ENCODE measurements at regions not wholly inside any gene's neighbourhood (a gene's known extent, or its start where the extent isn't known, plus 50 kb on each side); places are given as distances from the start of the nearest gene placed in this dataset.

GRCh38 chr6:23633996-23634395, 492.0 kb upstream of the NRSN1 start:
- H3F3A ChIP-seq (ENCODE audit: low read depth) = no peaks in the 10 kb centered on the region

GRCh38 chr6:23635150-23635549, 490.9 kb upstream of the NRSN1 start:
- Histone ChIP-seq H2AFZ (ENCODE audit: low read length) (no peak overlapping the region), H3K4me2 (ENCODE audit: low read depth, low read length, poor library complexity, severe bottlenecking) (no peak overlapping the region), H3F3A (ENCODE audit: low read depth) (no peaks in the 10 kb centered on the region), H3K4me3 (ENCODE audit: low read length, poor library complexity, severe bottlenecking) (no peak overlapping the region), H4K20me1 (ENCODE audit: insufficient read depth, low read length, poor library complexity, severe bottlenecking) (no peaks in the 10 kb centered on the region), H3K9me2 (replicated peaks; ENCODE audit: low read depth, low read length) (no peaks in the 10 kb centered on the region), H3K36me3 (ENCODE audit: insufficient read depth, low read length) (no peaks in the 10 kb centered on the region), H3K79me2 (ENCODE audit: insufficient read depth, low read length) (no peaks in the 10 kb centered on the region), H3K9ac (ENCODE audit: low read depth, low read length, poor library complexity, severe bottlenecking) (no peak overlapping the region), H3K9me3 (ENCODE audit: insufficient read depth, low read depth, low read length) (no peaks in the 10 kb centered on the region), H3K27me3 (ENCODE audit: insufficient read depth, low read length, poor library complexity, severe bottlenecking) (no peaks in the 10 kb centered on the region), H3K4me1 (ENCODE audit: insufficient read depth, low read length, poor library complexity, severe bottlenecking) (no peaks in the 10 kb centered on the region)
- TF ChIP-seq, protein P1, sequence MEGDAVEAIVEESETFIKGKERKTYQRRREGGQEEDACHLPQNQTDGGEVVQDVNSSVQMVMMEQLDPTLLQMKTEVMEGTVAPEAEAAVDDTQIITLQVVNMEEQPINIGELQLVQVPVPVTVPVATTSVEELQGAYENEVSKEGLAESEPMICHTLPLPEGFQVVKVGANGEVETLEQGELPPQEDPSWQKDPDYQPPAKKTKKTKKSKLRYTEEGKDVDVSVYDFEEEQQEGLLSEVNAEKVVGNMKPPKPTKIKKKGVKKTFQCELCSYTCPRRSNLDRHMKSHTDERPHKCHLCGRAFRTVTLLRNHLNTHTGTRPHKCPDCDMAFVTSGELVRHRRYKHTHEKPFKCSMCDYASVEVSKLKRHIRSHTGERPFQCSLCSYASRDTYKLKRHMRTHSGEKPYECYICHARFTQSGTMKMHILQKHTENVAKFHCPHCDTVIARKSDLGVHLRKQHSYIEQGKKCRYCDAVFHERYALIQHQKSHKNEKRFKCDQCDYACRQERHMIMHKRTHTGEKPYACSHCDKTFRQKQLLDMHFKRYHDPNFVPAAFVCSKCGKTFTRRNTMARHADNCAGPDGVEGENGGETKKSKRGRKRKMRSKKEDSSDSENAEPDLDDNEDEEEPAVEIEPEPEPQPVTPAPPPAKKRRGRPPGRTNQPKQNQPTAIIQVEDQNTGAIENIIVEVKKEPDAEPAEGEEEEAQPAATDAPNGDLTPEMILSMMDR (conservative IDR thresholded peaks at IDR 0.05; ENCODE audit: low read length) = no peak
- TF ChIP-seq EZH2phosphoT487 (IDR thresholded peaks at IDR 0.05; ENCODE audit: borderline replicate concordance) = no peak

More at GRCh38 chr6:23633996-23634395, 492.0 kb upstream of the NRSN1 start:
- Histone ChIP-seq H3K4me1 (ENCODE audit: insufficient read depth, low read length, poor library complexity, severe bottlenecking) (no peaks in the 10 kb centered on the region), H3K9ac (ENCODE audit: low read depth, low read length, poor library complexity, severe bottlenecking) (no peak overlapping the region), H3K79me2 (ENCODE audit: insufficient read depth, low read length) (no peaks in the 10 kb centered on the region), H3K36me3 (ENCODE audit: insufficient read depth, low read length) (no peaks in the 10 kb centered on the region), H3K27me3 (ENCODE audit: insufficient read depth, low read length, poor library complexity, severe bottlenecking) (no peaks in the 10 kb centered on the region), H3K9me2 (replicated peaks; ENCODE audit: low read depth, low read length) (no peaks in the 10 kb centered on the region), H3K4me3 (ENCODE audit: low read length, poor library complexity, severe bottlenecking) (no peak overlapping the region), H2AFZ (ENCODE audit: low read length) (no peak overlapping the region), H3K4me2 (ENCODE audit: low read depth, low read length, poor library complexity, severe bottlenecking) (no peak overlapping the region), H4K20me1 (ENCODE audit: insufficient read depth, low read length, poor library complexity, severe bottlenecking) (no peaks in the 10 kb centered on the region), H3K9me3 (ENCODE audit: insufficient read depth, low read depth, low read length) (no peaks in the 10 kb centered on the region)
- TF ChIP-seq, protein P1 (conservative IDR thresholded peaks at IDR 0.05; ENCODE audit: low read length) = no peak
- TF ChIP-seq EZH2phosphoT487 (IDR thresholded peaks at IDR 0.05; ENCODE audit: borderline replicate concordance) = no peak

GRCh38 chr6:23637296-23637695, 488.7 kb upstream of the NRSN1 start:
- TF ChIP-seq EZH2phosphoT487 (IDR thresholded peaks at IDR 0.05; ENCODE audit: borderline replicate concordance) = no peak
- TF ChIP-seq, protein P1 (conservative IDR thresholded peaks at IDR 0.05; ENCODE audit: low read length) = no peak

More at GRCh38 chr6:23637296-23637695, 488.7 kb upstream of the NRSN1 start:
- H3K9me2 ChIP-seq (replicated peaks; ENCODE audit: low read depth, low read length) = no peaks in the 10 kb centered on the region
- no peak overlapping the region for H3K9ac ChIP-seq (ENCODE audit: low read depth, low read length, poor library complexity, severe bottlenecking)
- H2AFZ ChIP-seq (ENCODE audit: low read length) = no peak overlapping the region
- H3K4me2 ChIP-seq (ENCODE audit: low read depth, low read length, poor library complexity, severe bottlenecking) = no peak overlapping the region
- H4K20me1 ChIP-seq (ENCODE audit: insufficient read depth, low read length, poor library complexity, severe bottlenecking) = no peaks in the 10 kb centered on the region
- no peaks in the 10 kb centered on the region for H3F3A ChIP-seq (ENCODE audit: low read depth)
- no peaks in the 10 kb centered on the region for H3K9me3 ChIP-seq (ENCODE audit: insufficient read depth, low read depth, low read length)
- no peaks in the 10 kb centered on the region for H3K27me3 ChIP-seq (ENCODE audit: insufficient read depth, low read length, poor library complexity, severe bottlenecking)
- no peaks in the 10 kb centered on the region for H3K4me1 ChIP-seq (ENCODE audit: insufficient read depth, low read length, poor library complexity, severe bottlenecking)
- H3K79me2 ChIP-seq (ENCODE audit: insufficient read depth, low read length) = no peaks in the 10 kb centered on the region
- no peaks in the 10 kb centered on the region for H3K36me3 ChIP-seq (ENCODE audit: insufficient read depth, low read length)
- no peak overlapping the region for H3K4me3 ChIP-seq (ENCODE audit: low read length, poor library complexity, severe bottlenecking)

Measured in Loucy (cell line).